ENCODE measurements at regions not wholly inside any gene's neighbourhood (a gene's known extent, or its start where the extent isn't known, plus 50 kb on each side); places are given as distances from the start of the nearest gene placed in this dataset.
"Not testable (repeated sequence)": the region's sequence is repeated elsewhere in the genome, so short reads cannot be mapped to it uniquely, and the experiment has no call there.

DNA sequence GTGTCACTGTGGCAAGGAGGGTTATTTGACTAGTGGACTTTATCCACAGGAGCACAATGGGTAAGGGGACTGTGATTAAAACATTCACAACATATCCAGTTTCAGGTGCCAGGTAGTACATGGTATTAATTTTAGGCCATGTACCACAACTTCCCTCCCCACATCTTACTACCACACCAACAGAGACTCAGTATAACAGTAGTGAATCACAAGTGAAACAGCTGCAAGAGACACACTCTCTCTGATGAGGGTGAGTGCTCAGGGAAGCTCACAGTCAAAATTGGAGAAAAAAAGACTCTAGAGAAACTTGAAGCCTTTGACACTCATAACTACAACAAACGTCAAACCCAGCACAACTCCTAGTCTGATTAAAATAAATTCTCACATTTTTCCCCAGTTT is 367.6 kb upstream of the GYPC start:
- Histone ChIP-seq H3K4me3 (ENCODE audit: insufficient read depth, low read depth, low read length) (no peak overlapping the region), H3K9me3 (ENCODE audit: control insufficient read depth, insufficient read depth, low read length) (0 out of 2 replicates have a peak, but pooled peaks cover 2% of the 10 kb centered on the region), H3K23ac (ENCODE audit: low read depth, low read length) (no peak overlapping the region), H4K20me1 (ENCODE audit: insufficient read depth, low read length) (no peaks in the 10 kb centered on the region), H3K4me2 (ENCODE audit: low read depth, low read length) (no peak overlapping the region), H4K5ac (ENCODE audit: low read depth, low read length) (no peak overlapping the region), H2AFZ (replicated peaks; ENCODE audit: low read length, poor library complexity) (no peak overlapping the region), H3K4me1 (ENCODE audit: control insufficient read depth, insufficient read depth, low read length) (no peaks in the 10 kb centered on the region), H4K8ac (ENCODE audit: low read depth in 2 of 2, low read length in 2 of 2) (no peak overlapping the region), H2BK120ac (ENCODE audit: low read depth, low read length) (no peak overlapping the region), H3K4ac (ENCODE audit: low read depth, low read length) (no peak overlapping the region), H4K91ac (ENCODE audit: insufficient read depth, low read depth, low read length) (no peak overlapping the region), H3K27me3 (ENCODE audit: control insufficient read depth, insufficient read depth, low read length) (no peaks in the 10 kb centered on the region), H3K9ac (ENCODE audit: low read depth, low read length) (no peak overlapping the region), H2BK5ac (ENCODE audit: low read depth, low read length, poor library complexity, severe bottlenecking) (no peak overlapping the region), H2BK20ac (ENCODE audit: low read depth, low read length) (no peak overlapping the region), H3K14ac (replicated peaks; ENCODE audit: low read depth, low read length) (no peak overlapping the region), H3K18ac (ENCODE audit: low read depth, low read length) (no peak overlapping the region), H3K79me1 (ENCODE audit: low read depth in 1 of 2, low read length in 2 of 2) (no peaks in the 10 kb centered on the region), H3K36me3 (ENCODE audit: control insufficient read depth, insufficient read depth, low read length) (no peaks in the 10 kb centered on the region), H2AK5ac (ENCODE audit: low read depth, low read length) (no peak overlapping the region), H3K27ac (ENCODE audit: insufficient read depth, low read length) (no peak overlapping the region), H2BK15ac (ENCODE audit: low read depth, low read length) (no peak overlapping the region), H3K9me1 (ENCODE audit: insufficient read depth, low read length) (no peaks in the 10 kb centered on the region), H3K56ac (ENCODE audit: extremely low read depth, insufficient read depth, low read length) (no peak overlapping the region), H2AK9ac (replicated peaks; ENCODE audit: low read depth, low read length, poor library complexity) (no peak overlapping the region)
- TF ChIP-seq, protein P1, sequence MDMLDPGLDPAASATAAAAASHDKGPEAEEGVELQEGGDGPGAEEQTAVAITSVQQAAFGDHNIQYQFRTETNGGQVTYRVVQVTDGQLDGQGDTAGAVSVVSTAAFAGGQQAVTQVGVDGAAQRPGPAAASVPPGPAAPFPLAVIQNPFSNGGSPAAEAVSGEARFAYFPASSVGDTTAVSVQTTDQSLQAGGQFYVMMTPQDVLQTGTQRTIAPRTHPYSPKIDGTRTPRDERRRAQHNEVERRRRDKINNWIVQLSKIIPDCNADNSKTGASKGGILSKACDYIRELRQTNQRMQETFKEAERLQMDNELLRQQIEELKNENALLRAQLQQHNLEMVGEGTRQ (IDR thresholded peaks at IDR 0.05; ENCODE audit: low read depth, low read length), result no peak
- TF ChIP-seq MAFK (IDR thresholded peaks at IDR 0.05; ENCODE audit: low read depth, low read length), result no peak
- CTCF ChIA-PET, result no interaction called here
- no peak for DNase-seq
- POLR2A ChIA-PET (ENCODE audit: unreplicated experiment), result no interaction called here
- WGBS, 2 experiments (ENCODE audit: extremely low coverage in 2 of 2, insufficient read length in 1 of 2), result no CpG with 5 or more reads among the region's 1 CpG
- dilution Hi-C loops (cut with HindIII; ENCODE audit: low sequenced_read_pairs, unreplicated experiment) (no loop called here), in situ Hi-C loops (cut with MboI; ENCODE audit: low sequenced_read_pairs) (no loop called here), intact Hi-C loops (cut with micrococcal nuclease) (no loop called here)
- no TSS peak for BruUV-seq (replicated peaks)
- no peak for ATAC-seq (ENCODE audit: low read depth)

DNA sequence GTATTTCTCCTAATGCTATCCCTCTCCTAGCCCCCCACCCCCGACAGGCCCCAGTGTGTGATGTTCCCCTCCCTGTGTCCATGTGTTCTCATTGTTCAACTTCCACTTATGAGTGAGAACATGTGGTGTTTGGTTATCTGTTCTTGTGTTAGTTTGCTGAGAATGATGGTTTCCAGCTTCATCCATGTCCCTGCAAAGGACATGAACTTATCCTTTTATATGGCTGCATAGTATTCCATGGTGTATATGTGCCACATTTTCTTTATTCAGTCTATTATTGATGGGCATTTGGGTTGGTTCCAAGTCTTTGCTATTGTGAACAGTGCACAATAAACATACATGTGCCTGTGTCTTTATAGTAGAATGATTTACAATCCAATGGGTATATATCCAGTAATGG is 362.0 kb upstream of the GYPC start:
- H2AK5ac ChIP-seq (ENCODE audit: low read depth, low read length); H3K18ac ChIP-seq (ENCODE audit: low read depth, low read length); CTCF ChIA-PET; H2BK20ac ChIP-seq (ENCODE audit: low read depth, low read length); H3K27ac ChIP-seq (ENCODE audit: insufficient read depth, low read length); H3K27me3 ChIP-seq (ENCODE audit: control insufficient read depth, insufficient read depth, low read length); H3K9me3 ChIP-seq (ENCODE audit: control insufficient read depth, insufficient read depth, low read length); H2BK15ac ChIP-seq (ENCODE audit: low read depth, low read length); H2AFZ ChIP-seq (replicated peaks; ENCODE audit: low read length, poor library complexity); H4K20me1 ChIP-seq (ENCODE audit: insufficient read depth, low read length); H3K56ac ChIP-seq (ENCODE audit: extremely low read depth, insufficient read depth, low read length); dilution Hi-C loops (cut with HindIII; ENCODE audit: low sequenced_read_pairs, unreplicated experiment); H4K8ac ChIP-seq (ENCODE audit: low read depth in 2 of 2, low read length in 2 of 2); H3K4me1 ChIP-seq (ENCODE audit: control insufficient read depth, insufficient read depth, low read length); intact Hi-C loops (cut with micrococcal nuclease); H3K23ac ChIP-seq (ENCODE audit: low read depth, low read length); ATAC-seq (ENCODE audit: low read depth); H2BK120ac ChIP-seq (ENCODE audit: low read depth, low read length); H3K4me3 ChIP-seq (ENCODE audit: insufficient read depth, low read depth, low read length); H3K9ac ChIP-seq (ENCODE audit: low read depth, low read length); H2AK9ac ChIP-seq (replicated peaks; ENCODE audit: low read depth, low read length, poor library complexity); H2BK5ac ChIP-seq (ENCODE audit: low read depth, low read length, poor library complexity, severe bottlenecking); H3K36me3 ChIP-seq (ENCODE audit: control insufficient read depth, insufficient read depth, low read length); BruUV-seq (replicated peaks); H3K79me1 ChIP-seq (ENCODE audit: low read depth in 1 of 2, low read length in 2 of 2); H4K5ac ChIP-seq (ENCODE audit: low read depth, low read length); H3K14ac ChIP-seq (replicated peaks; ENCODE audit: low read depth, low read length); H4K91ac ChIP-seq (ENCODE audit: insufficient read depth, low read depth, low read length); in situ Hi-C loops (cut with MboI; ENCODE audit: low sequenced_read_pairs); POLR2A ChIA-PET (ENCODE audit: unreplicated experiment); H3K9me1 ChIP-seq (ENCODE audit: insufficient read depth, low read length); H3K4me2 ChIP-seq (ENCODE audit: low read depth, low read length); H3K4ac ChIP-seq (ENCODE audit: low read depth, low read length); DNase-seq: not testable (repeated sequence)
- no CpG with 5 or more reads among the region's 1 CpG for WGBS, 2 experiments (ENCODE audit: extremely low coverage in 2 of 2, insufficient read length in 1 of 2)

Measured in IMR-90 (cell line).